Esophagus muscularis mucosa (tissue), 3 donors: ENCODE measurements at regions not wholly inside any gene's neighbourhood (a gene's known extent, or its start where the extent isn't known, plus 50 kb on each side); places are given as distances from the start of the nearest gene placed in this dataset.

ENCODE experiments used
- EP300 ChIP-seq: sonication (generic); formaldehyde crosslinking; IDR thresholded peaks from one replicate; pipeline ENCODE4 v1.6.1; 2017; ENCODE audit warnings: antibody characterized with exemption
- TF ChIP-seq, protein P1 (sequence below), 3 experiments: fragments of 200-600 bp in 2 of 3; fragments of 450-650 bp in 1 of 3; sonication (generic) in 2 of 3; IDR thresholded peaks; one replicate each; pipeline ENCODE4 v1.5.1; 2017 to 2019; ENCODE audit warnings: antibody characterized with exemption in 3 of 3, mild to moderate bottlenecking in 2 of 3, moderate library complexity in 1 of 3

DNA sequence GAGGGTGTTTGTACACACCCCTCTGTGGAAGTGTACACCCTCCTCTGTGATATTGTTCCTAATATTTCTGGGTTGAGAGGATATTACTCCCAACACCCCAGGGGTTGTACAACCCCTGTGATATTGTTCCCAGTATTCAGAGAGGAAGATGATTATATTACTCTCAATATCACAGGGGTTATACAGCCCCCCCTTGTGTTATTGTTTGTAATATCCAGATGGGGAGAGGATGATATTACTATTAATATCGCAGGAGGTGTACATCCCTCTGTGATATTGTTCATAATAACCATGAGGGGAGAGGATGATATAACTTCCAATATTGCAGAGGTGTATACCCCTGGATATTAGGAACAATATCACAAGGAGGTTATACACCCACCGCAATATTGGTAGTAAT lies 566.1 kb upstream of the MIS18BP1 start:
- TF ChIP-seq, protein P1, sequence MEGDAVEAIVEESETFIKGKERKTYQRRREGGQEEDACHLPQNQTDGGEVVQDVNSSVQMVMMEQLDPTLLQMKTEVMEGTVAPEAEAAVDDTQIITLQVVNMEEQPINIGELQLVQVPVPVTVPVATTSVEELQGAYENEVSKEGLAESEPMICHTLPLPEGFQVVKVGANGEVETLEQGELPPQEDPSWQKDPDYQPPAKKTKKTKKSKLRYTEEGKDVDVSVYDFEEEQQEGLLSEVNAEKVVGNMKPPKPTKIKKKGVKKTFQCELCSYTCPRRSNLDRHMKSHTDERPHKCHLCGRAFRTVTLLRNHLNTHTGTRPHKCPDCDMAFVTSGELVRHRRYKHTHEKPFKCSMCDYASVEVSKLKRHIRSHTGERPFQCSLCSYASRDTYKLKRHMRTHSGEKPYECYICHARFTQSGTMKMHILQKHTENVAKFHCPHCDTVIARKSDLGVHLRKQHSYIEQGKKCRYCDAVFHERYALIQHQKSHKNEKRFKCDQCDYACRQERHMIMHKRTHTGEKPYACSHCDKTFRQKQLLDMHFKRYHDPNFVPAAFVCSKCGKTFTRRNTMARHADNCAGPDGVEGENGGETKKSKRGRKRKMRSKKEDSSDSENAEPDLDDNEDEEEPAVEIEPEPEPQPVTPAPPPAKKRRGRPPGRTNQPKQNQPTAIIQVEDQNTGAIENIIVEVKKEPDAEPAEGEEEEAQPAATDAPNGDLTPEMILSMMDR (IDR thresholded peaks at IDR 0.05): no peak
- TF ChIP-seq EP300: no peak
